GM23248 (cell line): ENCODE measurements at regions not wholly inside any gene's neighbourhood (a gene's known extent, or its start where the extent isn't known, plus 50 kb on each side); places are given as distances from the start of the nearest gene placed in this dataset.
A peak's percentile ranks its signal among the peaks of the same experiment; 100 is the strongest.

Experiments used
- EZH2 ChIP-seq: fragments of 200-600 bp; sonication (generic); IDR thresholded peaks from 2 replicates; pipeline ENCODE4 v1.6.1; 2018; ENCODE audit warnings: antibody characterized with exemption, mild to moderate bottlenecking; ENCODE audit not compliant: insufficient read depth, poor library complexity, severe bottlenecking
- EZH2phosphoT487 ChIP-seq: fragments of 200-600 bp; sonication (generic); IDR thresholded peaks from 2 replicates; pipeline ENCODE4 v1.6.1; 2018; ENCODE audit warnings: antibody characterized with exemption, moderate library complexity, mild to moderate bottlenecking, low read depth; ENCODE audit not compliant: insufficient read depth

DNA sequence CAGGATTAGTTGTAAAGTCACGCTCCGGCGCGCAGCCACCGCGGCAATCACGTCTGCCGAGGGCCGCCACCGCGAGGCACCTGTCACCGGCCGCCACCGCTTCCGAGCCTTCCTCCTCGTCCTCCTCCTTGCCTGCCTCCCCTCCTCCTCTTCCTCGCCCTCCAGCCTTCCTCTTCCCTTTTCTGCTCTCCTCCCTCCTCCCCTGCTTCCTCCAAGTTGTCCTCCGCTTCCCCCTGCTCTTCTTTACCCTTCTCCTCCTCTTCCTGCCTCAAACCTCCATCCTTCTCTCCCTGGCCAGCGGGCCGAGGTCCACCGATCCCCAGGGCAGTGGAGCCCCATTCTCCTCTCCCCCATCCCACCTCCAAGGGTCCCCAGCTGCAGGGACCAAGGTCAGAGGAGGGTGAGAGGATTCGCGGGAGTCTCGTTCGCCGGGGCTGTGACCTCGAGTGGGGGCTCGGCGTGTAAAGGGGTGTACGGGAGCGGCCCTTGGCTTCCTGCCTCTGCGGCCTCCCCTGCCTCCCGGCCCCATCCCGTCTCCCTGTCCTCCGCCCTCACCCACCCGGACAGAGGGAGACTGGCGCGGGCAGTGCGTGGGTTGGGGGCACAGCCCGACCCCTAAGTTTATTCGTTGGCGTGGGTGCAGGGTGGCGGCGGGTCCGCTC, 89.5 kb upstream of the PAX2 start:
- TF ChIP-seq EZH2 (peak; percentile 78), EZH2phosphoT487 (no peak; the same call in 1 of the 2 replicates)
